Body of pancreas (tissue), 4 donors: ENCODE measurements at regions not wholly inside any gene's neighbourhood (a gene's known extent, or its start where the extent isn't known, plus 50 kb on each side); places are given as distances from the start of the nearest gene placed in this dataset.

Experiments
- ATAC-seq: fragments of 150-250 bp; one replicate; pipeline ENCODE4 v1.9.1; 2016
- DNase-seq, 4 donors: peaks; one replicate each; pipeline ENCODE4 v3.0.0-alpha.2; 2019
- H3K27ac ChIP-seq, 4 donors: fragments of 200-600 bp; sonication (generic); 1 replicate in 3 of 4; 2 replicates in 1 of 4; pipeline versions ENCODE4 v1.5.1 to v1.6.1; 2016 to 2019; ENCODE audit warnings: mild to moderate bottlenecking in 1 of 4, mixed read lengths in 1 of 4, moderate library complexity in 1 of 4
- H3K27me3 ChIP-seq, 2 donors: fragments of 200-600 bp; sonication (generic); one replicate each; pipeline ENCODE4 v1.6.0; 2016; ENCODE audit warnings: mild to moderate bottlenecking in 1 of 2
- H3K36me3 ChIP-seq, 2 donors: fragments of 200-600 bp; sonication (generic); replicated peaks in 1 of 2; 2 replicates each; pipeline ENCODE4 v1.5.1; 2016; ENCODE audit warnings: low read depth in 2 of 2; ENCODE audit not compliant: insufficient read depth in 1 of 2
- H3K4me1 ChIP-seq: fragments of 200-600 bp; sonication (generic); one replicate; pipeline ENCODE4 v1.6.0; 2016
- H3K4me3 ChIP-seq, 2 donors: fragments of 200-600 bp; sonication (generic); 1 replicate in 1 of 2; 2 replicates in 1 of 2; pipeline ENCODE4 v1.5.1; 2016 to 2019
- H3K9me3 ChIP-seq, 3 donors: fragments of 200-600 bp; sonication (generic); 1 replicate in 2 of 3; 2 replicates in 1 of 3; pipeline ENCODE4 v1.5.1; 2016
- CTCF ChIP-seq, 7 experiments: fragments of 450-650 bp in 4 of 7; fragments of 200-600 bp in 3 of 7; sonication (generic) in 3 of 7; IDR thresholded peaks; one replicate each; pipeline ENCODE4 v1.5.1; 2016 to 2019; ENCODE audit warnings: antibody characterized with exemption in 7 of 7
- POLR2A ChIP-seq, 3 donors: fragments of 450-650 bp; IDR thresholded peaks; one replicate each; pipeline ENCODE4 v1.6.1; 2016; ENCODE audit warnings: antibody characterized with exemption in 3 of 3, mild to moderate bottlenecking in 2 of 3
- WGBS, 2 donors: methylation state at CpG; one replicate each; pipeline ENCODE4 v1.1.5; 2017; 5-methylcytosine and 5-hydroxymethylcytosine counted together
- intact Hi-C: fragments of 100-400 bp; cut with DNase I; formaldehyde crosslinking; loops from one replicate; pipeline ENCODE4 v1.15.1; 2023

DNA sequence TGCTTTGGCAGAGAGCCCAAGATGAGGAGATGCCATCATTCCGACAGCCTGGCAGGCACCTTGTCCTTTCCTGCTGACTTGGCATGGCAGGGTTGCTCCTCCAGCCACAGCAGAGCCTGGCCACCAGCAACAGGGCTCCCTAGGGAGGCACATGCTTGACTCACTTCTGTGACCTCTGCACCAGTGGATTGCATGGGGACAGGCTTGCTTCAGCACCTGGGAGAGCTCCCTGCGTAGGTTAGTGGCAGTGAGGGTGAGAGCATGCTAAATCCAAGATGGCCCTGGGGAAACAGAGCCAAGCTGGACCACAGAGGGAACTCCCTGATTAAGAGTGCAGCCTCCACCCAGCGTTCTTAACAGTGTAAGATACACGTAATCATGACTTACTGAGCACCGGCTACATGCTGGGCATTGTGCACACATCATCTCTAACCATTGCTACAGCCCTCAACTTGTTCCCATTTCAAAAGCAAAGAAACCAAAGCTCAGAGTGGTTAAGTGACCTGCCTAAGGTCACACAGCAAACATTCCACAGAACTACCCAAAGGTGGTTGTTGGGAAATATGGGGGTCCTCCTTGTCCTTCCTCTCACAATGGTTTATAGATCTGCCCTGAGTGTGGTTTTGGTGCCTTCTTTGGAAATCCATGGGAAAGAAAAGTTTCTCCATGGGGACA lies 116.6 kb upstream of the UQCRFS1 start:
- H3K4me1 ChIP-seq, result no peaks in the 10 kb centered on the region
- no peaks in the 10 kb centered on the region for H3K9me3 ChIP-seq
- H3K36me3 ChIP-seq, result no peaks in the 10 kb centered on the region
- WGBS, 2 donors, result 58 to 81% methylated on average over 4 to 5 of the region's 5 CpGs
- intact Hi-C loops, result no loop called here
- no peak overlapping the region for H3K27ac ChIP-seq
- TF ChIP-seq POLR2A (IDR thresholded peaks at IDR 0.05) (no peak), CTCF (IDR thresholded peaks at IDR 0.05) (no peak)
- DNase-seq (no peak), ATAC-seq (no peak)
- H3K4me3 ChIP-seq, result no peak overlapping the region
- H3K27me3 ChIP-seq, result no peaks in the 10 kb centered on the region

DNA sequence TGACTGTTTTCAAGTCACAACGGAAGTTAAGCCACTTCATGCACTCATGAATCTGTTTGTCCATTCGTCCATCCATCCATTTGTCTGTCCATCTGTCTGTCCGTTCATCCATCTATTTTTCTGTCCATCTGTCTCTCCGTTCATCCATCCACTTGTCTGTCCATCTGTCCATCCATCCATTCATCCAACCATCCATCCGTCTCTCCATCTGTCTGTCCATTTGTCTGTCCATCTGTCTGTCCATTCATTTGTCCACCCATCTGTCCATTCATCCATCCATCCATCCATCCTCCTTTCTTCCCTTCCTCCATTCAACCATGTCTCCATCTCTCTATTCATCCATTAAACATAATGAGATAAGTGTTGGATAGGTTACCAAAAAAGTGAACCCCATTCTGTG lies 123.5 kb upstream of the UQCRFS1 start:
- 37 to 52% methylated on average over 5 of the region's 5 CpGs for WGBS, 2 donors
- ATAC-seq (no peak), DNase-seq (no peak)
- intact Hi-C loops, result no loop called here
- Histone ChIP-seq H3K4me3 (no peak overlapping the region), H3K27ac (no peak overlapping the region), H3K9me3 (no peaks in the 10 kb centered on the region), H3K36me3 (no peaks in the 10 kb centered on the region), H3K4me1 (no peaks in the 10 kb centered on the region), H3K27me3 (no peaks in the 10 kb centered on the region)
- TF ChIP-seq CTCF (IDR thresholded peaks at IDR 0.05), result no peak

DNA sequence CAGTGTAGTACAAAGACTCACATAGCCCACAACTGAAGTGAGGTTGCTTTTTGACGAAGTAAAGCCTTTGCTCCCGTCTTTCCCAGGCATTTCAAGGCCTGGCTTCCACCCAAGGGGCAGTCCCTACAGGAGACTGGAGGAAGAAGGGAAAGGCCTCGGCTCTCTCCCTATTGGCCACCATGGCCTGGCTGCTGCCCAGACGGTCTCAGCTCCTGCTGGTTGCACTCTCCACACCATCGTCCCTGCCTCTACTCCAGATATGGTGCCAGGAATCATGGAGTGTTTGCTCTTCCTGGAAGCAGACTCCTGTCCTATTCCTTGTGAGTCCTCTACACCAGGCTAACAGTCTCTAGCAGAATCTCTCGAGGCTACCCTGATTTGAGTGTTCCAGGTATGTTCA lies 124.1 kb upstream of the UQCRFS1 start:
- no peak for TF ChIP-seq CTCF (IDR thresholded peaks at IDR 0.05)
- TF ChIP-seq POLR2A (IDR thresholded peaks at IDR 0.05), result no peak
- no peak for ATAC-seq
- no peaks in the 10 kb centered on the region for H3K4me1 ChIP-seq
- intact Hi-C loops, result no loop called here
- 31 to 39% methylated on average over 6 of the region's 6 CpGs for WGBS, 2 donors
- DNase-seq, result no peak
- no peaks in the 10 kb centered on the region for H3K36me3 ChIP-seq
- H3K9me3 ChIP-seq, result no peaks in the 10 kb centered on the region
- no peak overlapping the region for H3K4me3 ChIP-seq
- H3K27me3 ChIP-seq, result no peaks in the 10 kb centered on the region
- H3K27ac ChIP-seq, result no peak overlapping the region

- Histone ChIP-seq H3K27me3 (no peaks in the 10 kb centered on the region), H3K27ac (no peak overlapping the region), H3K36me3 (no peaks in the 10 kb centered on the region), H3K4me1 (no peaks in the 10 kb centered on the region), H3K9me3 (no peaks in the 10 kb centered on the region), H3K4me3 (no peak overlapping the region)
- intact Hi-C loops, result no loop called here
- ATAC-seq (no peak), DNase-seq (no peak)
- WGBS, 2 donors, result 36 to 48% methylated on average over 1 of the region's 1 CpG
- TF ChIP-seq POLR2A (IDR thresholded peaks at IDR 0.05) (no peak), CTCF (IDR thresholded peaks at IDR 0.05) (no peak)
Observed at GRCh38 chr19:29338480-29338879, 125.5 kb upstream of the UQCRFS1 start.

- no peak for ATAC-seq
- no peaks in the 10 kb centered on the region for H3K27me3 ChIP-seq
- H3K36me3 ChIP-seq, result no peaks in the 10 kb centered on the region
- H3K27ac ChIP-seq, result no peak overlapping the region
- 60 to 65% methylated on average over 1 of the region's 1 CpG for WGBS, 2 donors
- no peaks in the 10 kb centered on the region for H3K4me1 ChIP-seq
- DNase-seq, result no peak
- H3K9me3 ChIP-seq, result peaks cover 0 to 5% (median 0%) of the 10 kb centered on the region in 3 donors
- intact Hi-C loops, result no loop called here
- TF ChIP-seq POLR2A (IDR thresholded peaks at IDR 0.05) (no peak), CTCF (IDR thresholded peaks at IDR 0.05) (no peak)
- no peak overlapping the region for H3K4me3 ChIP-seq
Observed at GRCh38 chr19:29342721-29343120, 129.8 kb upstream of the UQCRFS1 start.
